ENCODE measurements at regions not wholly inside any gene's neighbourhood (a gene's known extent, or its start where the extent isn't known, plus 50 kb on each side); places are given as distances from the start of the nearest gene placed in this dataset.

- DNase-seq (ENCODE audit: low spot score) (no peak), ATAC-seq (no peak)
- Mint-ChIP-seq H3K4me3 (no peak overlapping the region), H3K36me3 (no peaks in the 10 kb centered on the region), H3K27ac (no peak overlapping the region), H3K27me3 (ENCODE audit: low read depth) (no peaks in the 10 kb centered on the region), H3K9me3 (no peaks in the 10 kb centered on the region), H3K4me1 (peaks cover 29% of the 10 kb centered on the region)
- TF ChIP-seq, protein P1, sequence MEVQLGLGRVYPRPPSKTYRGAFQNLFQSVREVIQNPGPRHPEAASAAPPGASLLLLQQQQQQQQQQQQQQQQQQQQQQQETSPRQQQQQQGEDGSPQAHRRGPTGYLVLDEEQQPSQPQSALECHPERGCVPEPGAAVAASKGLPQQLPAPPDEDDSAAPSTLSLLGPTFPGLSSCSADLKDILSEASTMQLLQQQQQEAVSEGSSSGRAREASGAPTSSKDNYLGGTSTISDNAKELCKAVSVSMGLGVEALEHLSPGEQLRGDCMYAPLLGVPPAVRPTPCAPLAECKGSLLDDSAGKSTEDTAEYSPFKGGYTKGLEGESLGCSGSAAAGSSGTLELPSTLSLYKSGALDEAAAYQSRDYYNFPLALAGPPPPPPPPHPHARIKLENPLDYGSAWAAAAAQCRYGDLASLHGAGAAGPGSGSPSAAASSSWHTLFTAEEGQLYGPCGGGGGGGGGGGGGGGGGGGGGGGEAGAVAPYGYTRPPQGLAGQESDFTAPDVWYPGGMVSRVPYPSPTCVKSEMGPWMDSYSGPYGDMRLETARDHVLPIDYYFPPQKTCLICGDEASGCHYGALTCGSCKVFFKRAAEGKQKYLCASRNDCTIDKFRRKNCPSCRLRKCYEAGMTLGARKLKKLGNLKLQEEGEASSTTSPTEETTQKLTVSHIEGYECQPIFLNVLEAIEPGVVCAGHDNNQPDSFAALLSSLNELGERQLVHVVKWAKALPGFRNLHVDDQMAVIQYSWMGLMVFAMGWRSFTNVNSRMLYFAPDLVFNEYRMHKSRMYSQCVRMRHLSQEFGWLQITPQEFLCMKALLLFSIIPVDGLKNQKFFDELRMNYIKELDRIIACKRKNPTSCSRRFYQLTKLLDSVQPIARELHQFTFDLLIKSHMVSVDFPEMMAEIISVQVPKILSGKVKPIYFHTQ (CRISPR knock-in tag; IDR thresholded peaks at IDR 0.05): no peak
- ChIA-PET CTCF (interaction anchor here (1.0 to 3.4 kb wide), 2 partner anchors 114 to 128 kb away, joined by 3 to 19 read pairs; partner anchors contain the start of gene CSNK1A1), POLR2A (no interaction called here)
These were observed 58.4 kb upstream of the IL17B start for GRCh38 chr5:149437391-149438040.

- no peak overlapping the region for H3K4me3 Mint-ChIP-seq
- CTCF ChIA-PET: interaction anchor here (0.6 to 7.2 kb wide), 15 partner anchors 12 to 183 kb away, joined by 3 to 146 read pairs (median 14); partner anchors contain the start of genes ARHGEF37, CSNK1A1 and PCYOX1L
- no peak for DNase-seq (ENCODE audit: low spot score)
- H3K27ac Mint-ChIP-seq: no peak overlapping the region
- no peaks in the 10 kb centered on the region for H3K9me3 Mint-ChIP-seq
- POLR2A ChIA-PET: no interaction called here
- TF ChIP-seq ZNF423 (CRISPR knock-in tag; IDR thresholded peaks at IDR 0.05) (no peak), ATF3 (CRISPR knock-in tag; conservative IDR thresholded peaks at IDR 0.05) (no peak), HMGA2 (CRISPR knock-in tag; IDR thresholded peaks at IDR 0.05) (no peak), RORB (CRISPR knock-in tag; IDR thresholded peaks at IDR 0.05) (no peak), NR2C2 (CRISPR knock-in tag; IDR thresholded peaks at IDR 0.05) (no peak), SP1 (CRISPR knock-in tag; conservative IDR thresholded peaks at IDR 0.05) (no peak), NFYB (CRISPR knock-in tag; conservative IDR thresholded peaks at IDR 0.05; ENCODE audit: low read depth) (no peak), ZBTB43 (CRISPR knock-in tag; IDR thresholded peaks at IDR 0.05) (no peak), GABPB1 (CRISPR knock-in tag; IDR thresholded peaks at IDR 0.05) (no peak), ZSCAN18 (CRISPR knock-in tag; IDR thresholded peaks at IDR 0.05) (no peak), USF1 (CRISPR knock-in tag; IDR thresholded peaks at IDR 0.05) (no peak), ESRRA (CRISPR knock-in tag; IDR thresholded peaks at IDR 0.05; ENCODE audit: borderline replicate concordance) (no peak), ZNF138 (CRISPR knock-in tag; conservative IDR thresholded peaks at IDR 0.05) (no peak), NR3C1 (CRISPR knock-in tag; conservative IDR thresholded peaks at IDR 0.05; ENCODE audit: low read depth) (no peak), CREB1 (CRISPR knock-in tag; IDR thresholded peaks at IDR 0.05) (no peak)
- TF ChIP-seq, protein P2, sequence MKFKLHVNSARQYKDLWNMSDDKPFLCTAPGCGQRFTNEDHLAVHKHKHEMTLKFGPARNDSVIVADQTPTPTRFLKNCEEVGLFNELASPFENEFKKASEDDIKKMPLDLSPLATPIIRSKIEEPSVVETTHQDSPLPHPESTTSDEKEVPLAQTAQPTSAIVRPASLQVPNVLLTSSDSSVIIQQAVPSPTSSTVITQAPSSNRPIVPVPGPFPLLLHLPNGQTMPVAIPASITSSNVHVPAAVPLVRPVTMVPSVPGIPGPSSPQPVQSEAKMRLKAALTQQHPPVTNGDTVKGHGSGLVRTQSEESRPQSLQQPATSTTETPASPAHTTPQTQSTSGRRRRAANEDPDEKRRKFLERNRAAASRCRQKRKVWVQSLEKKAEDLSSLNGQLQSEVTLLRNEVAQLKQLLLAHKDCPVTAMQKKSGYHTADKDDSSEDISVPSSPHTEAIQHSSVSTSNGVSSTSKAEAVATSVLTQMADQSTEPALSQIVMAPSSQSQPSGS (CRISPR knock-in tag; IDR thresholded peaks at IDR 0.05; ENCODE audit: borderline replicate concordance, low read depth): no peak
- TF ChIP-seq, protein P3, sequence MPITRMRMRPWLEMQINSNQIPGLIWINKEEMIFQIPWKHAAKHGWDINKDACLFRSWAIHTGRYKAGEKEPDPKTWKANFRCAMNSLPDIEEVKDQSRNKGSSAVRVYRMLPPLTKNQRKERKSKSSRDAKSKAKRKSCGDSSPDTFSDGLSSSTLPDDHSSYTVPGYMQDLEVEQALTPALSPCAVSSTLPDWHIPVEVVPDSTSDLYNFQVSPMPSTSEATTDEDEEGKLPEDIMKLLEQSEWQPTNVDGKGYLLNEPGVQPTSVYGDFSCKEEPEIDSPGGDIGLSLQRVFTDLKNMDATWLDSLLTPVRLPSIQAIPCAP (CRISPR knock-in tag; IDR thresholded peaks at IDR 0.05): no peak
- peaks cover 33% of the 10 kb centered on the region for H3K4me1 Mint-ChIP-seq
- ATAC-seq: no peak
- no peaks in the 10 kb centered on the region for H3K27me3 Mint-ChIP-seq (ENCODE audit: low read depth)
- H3K36me3 Mint-ChIP-seq: no peaks in the 10 kb centered on the region
These were observed 56.6 kb upstream of the IL17B start for GRCh38 chr5:149435660-149436059.

Data from WTC11 (cell line).